WTC11 (cell line): ENCODE measurements at regions not wholly inside any gene's neighbourhood (a gene's known extent, or its start where the extent isn't known, plus 50 kb on each side); places are given as distances from the start of the nearest gene placed in this dataset.

Experiments used
- NR2C2 ChIP-seq: sonication (generic); formaldehyde crosslinking; IDR thresholded peaks from 2 replicates; pipeline ENCODE4 v1.8.0; 2022; ENCODE audit warnings: mild to moderate bottlenecking, missing genetic modification reagents
- NR3C1 ChIP-seq: sonication (generic); formaldehyde crosslinking; conservative IDR thresholded peaks from 2 replicates; pipeline ENCODE4 v1.8.1; 2023; ENCODE audit warnings: low read depth, mild to moderate bottlenecking, missing genetic modification reagents
- PRRX2 ChIP-seq: fragments of 250-450 bp; sonication (Bioruptor Pico); IDR thresholded peaks from 2 replicates; pipeline ENCODE4 v1.8.0; 2021; ENCODE audit warnings: mild to moderate bottlenecking
- ZNF219 ChIP-seq: sonication (generic); formaldehyde crosslinking; IDR thresholded peaks from 2 replicates; pipeline ENCODE4 v1.8.0; 2023; ENCODE audit warnings: missing genetic modification reagents, mild to moderate bottlenecking, borderline replicate concordance
- ZNF263 ChIP-seq: sonication (generic); formaldehyde crosslinking; IDR thresholded peaks from 2 replicates; pipeline ENCODE4 v1.8.1; 2022; ENCODE audit warnings: low read depth, mild to moderate bottlenecking, moderate library complexity, missing genetic modification reagents
- TF ChIP-seq, protein P1 (sequence below): sonication (generic); formaldehyde crosslinking; conservative IDR thresholded peaks from 2 replicates; pipeline ENCODE4 v1.8.1; 2022; ENCODE audit warnings: mild to moderate bottlenecking, missing genetic modification reagents
- TF ChIP-seq, protein P2 (sequence below): fragments of 250-450 bp; sonication (Bioruptor Pico); IDR thresholded peaks from 2 replicates; pipeline ENCODE4 v1.8.0; 2021; ENCODE audit warnings: mild to moderate bottlenecking
- TF ChIP-seq, protein P3 (sequence below): fragments of 250-450 bp; sonication (Bioruptor Pico); IDR thresholded peaks from 2 replicates; pipeline ENCODE4 v2.1.2; 2022; ENCODE audit warnings: mild to moderate bottlenecking, moderate library complexity
- TF ChIP-seq, protein P4 (sequence below): fragments of 250-450 bp; sonication (Bioruptor Pico); IDR thresholded peaks from 2 replicates; pipeline ENCODE4 v1.9.0; 2021; ENCODE audit warnings: mild to moderate bottlenecking, borderline replicate concordance
- TF ChIP-seq, protein P5 (sequence below): sonication (generic); formaldehyde crosslinking; IDR thresholded peaks from 2 replicates; pipeline ENCODE4 v1.8.0; 2022; ENCODE audit warnings: mild to moderate bottlenecking, missing genetic modification reagents
- TF ChIP-seq, protein P6 (sequence below): sonication (generic); formaldehyde crosslinking; IDR thresholded peaks from 2 replicates; pipeline ENCODE4 v1.8.1; 2023; ENCODE audit warnings: mild to moderate bottlenecking, missing genetic modification reagents
- TF ChIP-seq, protein P7 (sequence below): fragments of 250-450 bp; sonication (Bioruptor Pico); IDR thresholded peaks from 2 replicates; pipeline ENCODE4 v1.9.0; 2021; ENCODE audit warnings: mild to moderate bottlenecking

DNA sequence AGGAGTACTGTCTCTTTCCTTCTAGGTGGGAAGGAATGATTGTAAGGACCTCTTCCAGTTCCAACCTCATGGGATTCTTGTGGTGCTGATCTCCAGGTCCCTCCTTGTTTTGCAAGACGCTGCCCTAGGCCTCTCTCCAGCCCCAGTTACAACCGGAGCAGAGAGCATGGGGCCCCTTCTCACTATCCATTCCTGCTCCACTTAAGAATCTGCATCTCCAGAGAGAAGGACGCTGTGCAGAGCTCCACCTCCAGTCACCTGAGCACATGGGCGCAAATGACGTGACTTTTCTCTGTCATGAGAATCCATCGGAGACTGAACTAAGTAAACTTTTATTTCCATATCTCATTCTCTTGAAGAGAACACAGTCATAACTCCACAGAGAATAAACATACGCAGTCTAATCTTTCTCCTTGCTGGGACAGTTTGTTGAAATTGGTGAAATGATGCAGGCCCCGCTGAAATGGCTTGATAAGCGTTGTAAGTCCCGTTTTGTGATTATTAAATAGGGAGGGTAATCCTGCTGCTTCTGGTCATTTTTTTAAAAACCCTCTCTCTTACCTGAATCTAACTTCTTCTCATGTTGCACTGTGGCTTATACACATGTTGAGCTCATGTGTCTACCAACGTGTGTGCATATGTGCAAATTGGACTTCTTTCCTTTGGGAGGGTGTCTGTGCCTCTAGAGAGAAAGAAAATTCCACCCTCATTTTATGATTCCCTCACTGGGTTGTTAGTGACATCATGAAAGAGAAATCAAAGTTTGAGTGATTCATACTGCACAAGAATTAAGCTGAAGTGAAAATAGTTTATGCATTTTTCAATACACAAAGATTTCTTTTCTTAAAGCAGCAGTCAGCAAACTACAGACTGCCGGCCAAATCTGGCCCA is 133.2 kb upstream of the TBX20 start (continued):
- TF ChIP-seq, protein P1, sequence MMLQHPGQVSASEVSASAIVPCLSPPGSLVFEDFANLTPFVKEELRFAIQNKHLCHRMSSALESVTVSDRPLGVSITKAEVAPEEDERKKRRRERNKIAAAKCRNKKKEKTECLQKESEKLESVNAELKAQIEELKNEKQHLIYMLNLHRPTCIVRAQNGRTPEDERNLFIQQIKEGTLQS (CRISPR knock-in tag) = no peak
- TF ChIP-seq, protein P2, sequence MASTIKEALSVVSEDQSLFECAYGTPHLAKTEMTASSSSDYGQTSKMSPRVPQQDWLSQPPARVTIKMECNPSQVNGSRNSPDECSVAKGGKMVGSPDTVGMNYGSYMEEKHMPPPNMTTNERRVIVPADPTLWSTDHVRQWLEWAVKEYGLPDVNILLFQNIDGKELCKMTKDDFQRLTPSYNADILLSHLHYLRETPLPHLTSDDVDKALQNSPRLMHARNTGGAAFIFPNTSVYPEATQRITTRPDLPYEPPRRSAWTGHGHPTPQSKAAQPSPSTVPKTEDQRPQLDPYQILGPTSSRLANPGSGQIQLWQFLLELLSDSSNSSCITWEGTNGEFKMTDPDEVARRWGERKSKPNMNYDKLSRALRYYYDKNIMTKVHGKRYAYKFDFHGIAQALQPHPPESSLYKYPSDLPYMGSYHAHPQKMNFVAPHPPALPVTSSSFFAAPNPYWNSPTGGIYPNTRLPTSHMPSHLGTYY = no peak
- TF ChIP-seq, protein P3, sequence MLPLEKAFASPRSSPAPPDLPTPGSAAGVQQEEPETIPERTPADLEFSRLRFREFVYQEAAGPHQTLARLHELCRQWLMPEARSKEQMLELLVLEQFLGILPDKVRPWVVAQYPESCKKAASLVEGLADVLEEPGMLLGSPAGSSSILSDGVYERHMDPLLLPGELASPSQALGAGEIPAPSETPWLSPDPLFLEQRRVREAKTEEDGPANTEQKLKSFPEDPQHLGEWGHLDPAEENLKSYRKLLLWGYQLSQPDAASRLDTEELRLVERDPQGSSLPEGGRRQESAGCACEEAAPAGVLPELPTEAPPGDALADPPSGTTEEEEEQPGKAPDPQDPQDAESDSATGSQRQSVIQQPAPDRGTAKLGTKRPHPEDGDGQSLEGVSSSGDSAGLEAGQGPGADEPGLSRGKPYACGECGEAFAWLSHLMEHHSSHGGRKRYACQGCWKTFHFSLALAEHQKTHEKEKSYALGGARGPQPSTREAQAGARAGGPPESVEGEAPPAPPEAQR (CRISPR knock-in tag) = no peak
- TF ChIP-seq ZNF219 (CRISPR knock-in tag) (no peak), NR3C1 (CRISPR knock-in tag) (no peak), PRRX2 (no peak), ZNF263 (CRISPR knock-in tag) (no peak), NR2C2 (no peak)
- TF ChIP-seq, protein P4, sequence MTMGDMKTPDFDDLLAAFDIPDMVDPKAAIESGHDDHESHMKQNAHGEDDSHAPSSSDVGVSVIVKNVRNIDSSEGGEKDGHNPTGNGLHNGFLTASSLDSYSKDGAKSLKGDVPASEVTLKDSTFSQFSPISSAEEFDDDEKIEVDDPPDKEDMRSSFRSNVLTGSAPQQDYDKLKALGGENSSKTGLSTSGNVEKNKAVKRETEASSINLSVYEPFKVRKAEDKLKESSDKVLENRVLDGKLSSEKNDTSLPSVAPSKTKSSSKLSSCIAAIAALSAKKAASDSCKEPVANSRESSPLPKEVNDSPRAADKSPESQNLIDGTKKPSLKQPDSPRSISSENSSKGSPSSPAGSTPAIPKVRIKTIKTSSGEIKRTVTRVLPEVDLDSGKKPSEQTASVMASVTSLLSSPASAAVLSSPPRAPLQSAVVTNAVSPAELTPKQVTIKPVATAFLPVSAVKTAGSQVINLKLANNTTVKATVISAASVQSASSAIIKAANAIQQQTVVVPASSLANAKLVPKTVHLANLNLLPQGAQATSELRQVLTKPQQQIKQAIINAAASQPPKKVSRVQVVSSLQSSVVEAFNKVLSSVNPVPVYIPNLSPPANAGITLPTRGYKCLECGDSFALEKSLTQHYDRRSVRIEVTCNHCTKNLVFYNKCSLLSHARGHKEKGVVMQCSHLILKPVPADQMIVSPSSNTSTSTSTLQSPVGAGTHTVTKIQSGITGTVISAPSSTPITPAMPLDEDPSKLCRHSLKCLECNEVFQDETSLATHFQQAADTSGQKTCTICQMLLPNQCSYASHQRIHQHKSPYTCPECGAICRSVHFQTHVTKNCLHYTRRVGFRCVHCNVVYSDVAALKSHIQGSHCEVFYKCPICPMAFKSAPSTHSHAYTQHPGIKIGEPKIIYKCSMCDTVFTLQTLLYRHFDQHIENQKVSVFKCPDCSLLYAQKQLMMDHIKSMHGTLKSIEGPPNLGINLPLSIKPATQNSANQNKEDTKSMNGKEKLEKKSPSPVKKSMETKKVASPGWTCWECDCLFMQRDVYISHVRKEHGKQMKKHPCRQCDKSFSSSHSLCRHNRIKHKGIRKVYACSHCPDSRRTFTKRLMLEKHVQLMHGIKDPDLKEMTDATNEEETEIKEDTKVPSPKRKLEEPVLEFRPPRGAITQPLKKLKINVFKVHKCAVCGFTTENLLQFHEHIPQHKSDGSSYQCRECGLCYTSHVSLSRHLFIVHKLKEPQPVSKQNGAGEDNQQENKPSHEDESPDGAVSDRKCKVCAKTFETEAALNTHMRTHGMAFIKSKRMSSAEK = no peak
- TF ChIP-seq, protein P5, sequence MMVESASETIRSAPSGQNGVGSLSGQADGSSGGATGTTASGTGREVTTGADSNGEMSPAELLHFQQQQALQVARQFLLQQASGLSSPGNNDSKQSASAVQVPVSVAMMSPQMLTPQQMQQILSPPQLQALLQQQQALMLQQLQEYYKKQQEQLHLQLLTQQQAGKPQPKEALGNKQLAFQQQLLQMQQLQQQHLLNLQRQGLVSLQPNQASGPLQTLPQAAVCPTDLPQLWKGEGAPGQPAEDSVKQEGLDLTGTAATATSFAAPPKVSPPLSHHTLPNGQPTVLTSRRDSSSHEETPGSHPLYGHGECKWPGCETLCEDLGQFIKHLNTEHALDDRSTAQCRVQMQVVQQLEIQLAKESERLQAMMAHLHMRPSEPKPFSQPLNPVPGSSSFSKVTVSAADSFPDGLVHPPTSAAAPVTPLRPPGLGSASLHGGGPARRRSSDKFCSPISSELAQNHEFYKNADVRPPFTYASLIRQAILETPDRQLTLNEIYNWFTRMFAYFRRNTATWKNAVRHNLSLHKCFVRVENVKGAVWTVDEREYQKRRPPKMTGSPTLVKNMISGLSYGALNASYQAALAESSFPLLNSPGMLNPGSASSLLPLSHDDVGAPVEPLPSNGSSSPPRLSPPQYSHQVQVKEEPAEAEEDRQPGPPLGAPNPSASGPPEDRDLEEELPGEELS = no peak
- TF ChIP-seq, protein P6, sequence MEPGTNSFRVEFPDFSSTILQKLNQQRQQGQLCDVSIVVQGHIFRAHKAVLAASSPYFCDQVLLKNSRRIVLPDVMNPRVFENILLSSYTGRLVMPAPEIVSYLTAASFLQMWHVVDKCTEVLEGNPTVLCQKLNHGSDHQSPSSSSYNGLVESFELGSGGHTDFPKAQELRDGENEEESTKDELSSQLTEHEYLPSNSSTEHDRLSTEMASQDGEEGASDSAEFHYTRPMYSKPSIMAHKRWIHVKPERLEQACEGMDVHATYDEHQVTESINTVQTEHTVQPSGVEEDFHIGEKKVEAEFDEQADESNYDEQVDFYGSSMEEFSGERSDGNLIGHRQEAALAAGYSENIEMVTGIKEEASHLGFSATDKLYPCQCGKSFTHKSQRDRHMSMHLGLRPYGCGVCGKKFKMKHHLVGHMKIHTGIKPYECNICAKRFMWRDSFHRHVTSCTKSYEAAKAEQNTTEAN = no peak
- TF ChIP-seq, protein P7, sequence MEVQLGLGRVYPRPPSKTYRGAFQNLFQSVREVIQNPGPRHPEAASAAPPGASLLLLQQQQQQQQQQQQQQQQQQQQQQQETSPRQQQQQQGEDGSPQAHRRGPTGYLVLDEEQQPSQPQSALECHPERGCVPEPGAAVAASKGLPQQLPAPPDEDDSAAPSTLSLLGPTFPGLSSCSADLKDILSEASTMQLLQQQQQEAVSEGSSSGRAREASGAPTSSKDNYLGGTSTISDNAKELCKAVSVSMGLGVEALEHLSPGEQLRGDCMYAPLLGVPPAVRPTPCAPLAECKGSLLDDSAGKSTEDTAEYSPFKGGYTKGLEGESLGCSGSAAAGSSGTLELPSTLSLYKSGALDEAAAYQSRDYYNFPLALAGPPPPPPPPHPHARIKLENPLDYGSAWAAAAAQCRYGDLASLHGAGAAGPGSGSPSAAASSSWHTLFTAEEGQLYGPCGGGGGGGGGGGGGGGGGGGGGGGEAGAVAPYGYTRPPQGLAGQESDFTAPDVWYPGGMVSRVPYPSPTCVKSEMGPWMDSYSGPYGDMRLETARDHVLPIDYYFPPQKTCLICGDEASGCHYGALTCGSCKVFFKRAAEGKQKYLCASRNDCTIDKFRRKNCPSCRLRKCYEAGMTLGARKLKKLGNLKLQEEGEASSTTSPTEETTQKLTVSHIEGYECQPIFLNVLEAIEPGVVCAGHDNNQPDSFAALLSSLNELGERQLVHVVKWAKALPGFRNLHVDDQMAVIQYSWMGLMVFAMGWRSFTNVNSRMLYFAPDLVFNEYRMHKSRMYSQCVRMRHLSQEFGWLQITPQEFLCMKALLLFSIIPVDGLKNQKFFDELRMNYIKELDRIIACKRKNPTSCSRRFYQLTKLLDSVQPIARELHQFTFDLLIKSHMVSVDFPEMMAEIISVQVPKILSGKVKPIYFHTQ = no peak
